Body of pancreas (tissue), 4 donors: ENCODE measurements at regions not wholly inside any gene's neighbourhood (a gene's known extent, or its start where the extent isn't known, plus 50 kb on each side); places are given as distances from the start of the nearest gene placed in this dataset.

ENCODE experiments used
- ATAC-seq: fragments of 150-250 bp; one replicate; pipeline ENCODE4 v1.9.1; 2016
- DNase-seq, 4 donors: peaks; one replicate each; pipeline ENCODE4 v3.0.0-alpha.2; 2019
- H3K27ac ChIP-seq, 4 donors: fragments of 200-600 bp; sonication (generic); 1 replicate in 3 of 4; 2 replicates in 1 of 4; pipeline versions ENCODE4 v1.5.1 to v1.6.1; 2016 to 2019; ENCODE audit warnings: mild to moderate bottlenecking in 1 of 4, mixed read lengths in 1 of 4, moderate library complexity in 1 of 4
- H3K27me3 ChIP-seq, 2 donors: fragments of 200-600 bp; sonication (generic); one replicate each; pipeline ENCODE4 v1.6.0; 2016; ENCODE audit warnings: mild to moderate bottlenecking in 1 of 2
- H3K36me3 ChIP-seq, 2 donors: fragments of 200-600 bp; sonication (generic); replicated peaks in 1 of 2; 2 replicates each; pipeline ENCODE4 v1.5.1; 2016; ENCODE audit warnings: low read depth in 2 of 2; ENCODE audit not compliant: insufficient read depth in 1 of 2
- H3K4me1 ChIP-seq: fragments of 200-600 bp; sonication (generic); one replicate; pipeline ENCODE4 v1.6.0; 2016
- H3K4me3 ChIP-seq, 2 donors: fragments of 200-600 bp; sonication (generic); 1 replicate in 1 of 2; 2 replicates in 1 of 2; pipeline ENCODE4 v1.5.1; 2016 to 2019
- H3K9me3 ChIP-seq, 3 donors: fragments of 200-600 bp; sonication (generic); 1 replicate in 2 of 3; 2 replicates in 1 of 3; pipeline ENCODE4 v1.5.1; 2016
- CTCF ChIP-seq, 7 experiments: fragments of 450-650 bp in 4 of 7; fragments of 200-600 bp in 3 of 7; sonication (generic) in 3 of 7; IDR thresholded peaks; one replicate each; pipeline ENCODE4 v1.5.1; 2016 to 2019; ENCODE audit warnings: antibody characterized with exemption in 7 of 7
- POLR2A ChIP-seq, 3 donors: fragments of 450-650 bp; IDR thresholded peaks; one replicate each; pipeline ENCODE4 v1.6.1; 2016; ENCODE audit warnings: antibody characterized with exemption in 3 of 3, mild to moderate bottlenecking in 2 of 3
- WGBS, 2 donors: methylation state at CpG; one replicate each; pipeline ENCODE4 v1.1.5; 2017; 5-methylcytosine and 5-hydroxymethylcytosine counted together
- intact Hi-C: fragments of 100-400 bp; cut with DNase I; formaldehyde crosslinking; loops from one replicate; pipeline ENCODE4 v1.15.1; 2023

- ATAC-seq: no peak
- no peaks in the 10 kb centered on the region for H3K36me3 ChIP-seq
- no peaks in the 10 kb centered on the region for H3K9me3 ChIP-seq
- TF ChIP-seq CTCF (IDR thresholded peaks at IDR 0.05) (no peak), POLR2A (IDR thresholded peaks at IDR 0.05) (no peak)
- H3K4me1 ChIP-seq: peaks cover 13% of the 10 kb centered on the region
- H3K27ac ChIP-seq: no peak overlapping the region
- no peak overlapping the region for H3K4me3 ChIP-seq
- DNase-seq: peak in 1 of 4 donors; percentile 12
- intact Hi-C loops: no loop called here
- no peaks in the 10 kb centered on the region for H3K27me3 ChIP-seq
These were observed 212.5 kb downstream of the SPATA18 start for GRCh38 chr4:52263607-52264006.

GRCh38 chr4:52265781-52266525 is 214.8 kb downstream of the SPATA18 start:
- Histone ChIP-seq H3K27me3 (no peaks in the 10 kb centered on the region), H3K9me3 (no peaks in the 10 kb centered on the region), H3K4me3 (no peak overlapping the region), H3K4me1 (peaks cover 13% of the 10 kb centered on the region), H3K27ac (no peak overlapping the region), H3K36me3 (no peaks in the 10 kb centered on the region)
- ATAC-seq: peak; percentile 33
- TF ChIP-seq POLR2A (IDR thresholded peaks at IDR 0.05) (no peak), CTCF (IDR thresholded peaks at IDR 0.05) (no peak)
- DNase-seq: peak in 1 of 4 donors; percentile 13
- intact Hi-C loops: no loop called here
- 37 to 44% methylated on average over 6 of the region's 6 CpGs for WGBS, 2 donors

GRCh38 chr4:52266537-52267137 is 215.5 kb downstream of the SPATA18 start:
- DNase-seq (peak; percentile 60 to 82 (median 63)), ATAC-seq (peak; percentile 56)
- Histone ChIP-seq H3K4me3 (no peak overlapping the region), H3K4me1 (peaks cover 13% of the 10 kb centered on the region), H3K36me3 (no peaks in the 10 kb centered on the region), H3K27ac (no peak overlapping the region), H3K9me3 (no peaks in the 10 kb centered on the region), H3K27me3 (no peaks in the 10 kb centered on the region)
- TF ChIP-seq CTCF (IDR thresholded peaks at IDR 0.05): no peak
- TF ChIP-seq POLR2A (IDR thresholded peaks at IDR 0.05): no peak
- intact Hi-C loops: no loop called here

- Histone ChIP-seq H3K27me3 (no peaks in the 10 kb centered on the region), H3K27ac (no peak overlapping the region), H3K4me3 (no peak overlapping the region), H3K4me1 (peaks cover 13% of the 10 kb centered on the region), H3K9me3 (no peaks in the 10 kb centered on the region), H3K36me3 (no peaks in the 10 kb centered on the region)
- no peak for DNase-seq
- intact Hi-C loops: no loop called here
- TF ChIP-seq CTCF (IDR thresholded peaks at IDR 0.05): no peak
- no peak for ATAC-seq
These were observed 218.7 kb downstream of the SPATA18 start for GRCh38 chr4:52269761-52270160.

GRCh38 chr4:52273885-52274284 is 222.8 kb downstream of the SPATA18 start:
- Histone ChIP-seq H3K9me3 (no peaks in the 10 kb centered on the region), H3K27ac (no peak overlapping the region), H3K27me3 (no peaks in the 10 kb centered on the region), H3K36me3 (no peaks in the 10 kb centered on the region), H3K4me1 (no peaks in the 10 kb centered on the region), H3K4me3 (no peak overlapping the region)
- ATAC-seq (no peak), DNase-seq (no peak)
- TF ChIP-seq CTCF (IDR thresholded peaks at IDR 0.05): no peak
- no peak for TF ChIP-seq POLR2A (IDR thresholded peaks at IDR 0.05)
- intact Hi-C loops: no loop called here
